Thoracic aorta (tissue), 2 donors: ENCODE measurements at regions not wholly inside any gene's neighbourhood (a gene's known extent, or its start where the extent isn't known, plus 50 kb on each side); places are given as distances from the start of the nearest gene placed in this dataset.

Source experiments
- ATAC-seq: fragments of 150-250 bp; one replicate; pipeline ENCODE4 v1.8.0; 2017; ENCODE audit warnings: low read depth; ENCODE audit not compliant: insufficient number of reproducible peaks, low FRiP score
- DNase-seq: peaks from one replicate; pipeline ENCODE4 v3.0.0-alpha.2; 2020; ENCODE audit warnings: low spot score
- H3K27ac ChIP-seq, 2 donors: fragments of 200-600 bp; sonication (generic); 1 replicate in 1 of 2; 2 replicates in 1 of 2; pipeline ENCODE4 v1.5.1; 2016; ENCODE audit warnings: mild to moderate bottlenecking in 2 of 2, moderate library complexity in 2 of 2
- H3K27me3 ChIP-seq: fragments of 200-600 bp; sonication (generic); replicated peaks from 2 replicates; pipeline ENCODE4 v1.6.0; 2016; ENCODE audit warnings: mild to moderate bottlenecking; ENCODE audit not compliant: insufficient read depth
- H3K36me3 ChIP-seq: fragments of 200-600 bp; sonication (generic); one replicate; pipeline ENCODE4 v1.5.1; 2016
- H3K4me1 ChIP-seq, 2 donors: fragments of 200-600 bp; sonication (generic); 1 replicate in 1 of 2; 2 replicates in 1 of 2; pipeline versions ENCODE4 v1.5.1 to v1.6.0; 2016; ENCODE audit warnings: low read depth in 2 of 2, mild to moderate bottlenecking in 1 of 2; ENCODE audit not compliant: control insufficient read depth in 1 of 2
- H3K4me3 ChIP-seq: fragments of 200-600 bp; sonication (generic); 2 replicates; pipeline ENCODE4 v1.5.1; 2016; ENCODE audit warnings: mild to moderate bottlenecking
- H3K9me3 ChIP-seq: fragments of 200-600 bp; sonication (generic); 2 replicates; pipeline ENCODE4 v1.5.1; 2016
- CTCF ChIP-seq: fragments of 200-600 bp; sonication (generic); IDR thresholded peaks from one replicate; pipeline ENCODE4 v1.5.1; 2019; ENCODE audit warnings: antibody characterized with exemption

GRCh38 chr5:167725264-167725663, 566.2 kb upstream of the WWC1 start:
- DNase-seq: no peak
- no peaks in the 10 kb centered on the region for H3K4me1 ChIP-seq
- no peak overlapping the region for H3K4me3 ChIP-seq
- H3K27me3 ChIP-seq: no peaks in the 10 kb centered on the region
- H3K9me3 ChIP-seq: no peaks in the 10 kb centered on the region
- no peak overlapping the region for H3K27ac ChIP-seq
- TF ChIP-seq CTCF: no peak
- ATAC-seq: no peak
- H3K36me3 ChIP-seq: no peaks in the 10 kb centered on the region

DNA sequence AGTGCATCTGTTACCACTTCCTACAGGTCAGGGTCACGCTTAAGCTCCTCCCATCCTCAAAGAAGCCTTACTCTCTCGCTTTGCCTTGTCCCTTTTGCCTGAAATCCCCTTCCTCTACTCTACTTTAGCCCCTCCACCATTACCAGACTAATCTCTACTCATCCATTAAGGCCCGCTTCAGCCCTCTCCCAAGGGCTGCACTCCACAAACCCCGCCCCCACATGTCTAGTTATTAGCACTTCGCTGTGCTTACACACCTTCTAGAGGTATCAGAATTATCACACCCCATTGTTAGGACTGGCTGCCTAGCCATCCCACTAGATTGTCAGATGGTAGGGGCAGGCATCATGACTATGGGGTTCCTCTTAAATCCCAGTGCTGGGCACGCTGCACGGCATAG, 565.7 kb upstream of the WWC1 start:
- Histone ChIP-seq H3K9me3 (no peaks in the 10 kb centered on the region), H3K27me3 (no peaks in the 10 kb centered on the region), H3K4me3 (no peak overlapping the region), H3K27ac (no peak overlapping the region), H3K36me3 (no peaks in the 10 kb centered on the region), H3K4me1 (no peaks in the 10 kb centered on the region)
- no peak for TF ChIP-seq CTCF
- ATAC-seq (no peak), DNase-seq (no peak)

DNA sequence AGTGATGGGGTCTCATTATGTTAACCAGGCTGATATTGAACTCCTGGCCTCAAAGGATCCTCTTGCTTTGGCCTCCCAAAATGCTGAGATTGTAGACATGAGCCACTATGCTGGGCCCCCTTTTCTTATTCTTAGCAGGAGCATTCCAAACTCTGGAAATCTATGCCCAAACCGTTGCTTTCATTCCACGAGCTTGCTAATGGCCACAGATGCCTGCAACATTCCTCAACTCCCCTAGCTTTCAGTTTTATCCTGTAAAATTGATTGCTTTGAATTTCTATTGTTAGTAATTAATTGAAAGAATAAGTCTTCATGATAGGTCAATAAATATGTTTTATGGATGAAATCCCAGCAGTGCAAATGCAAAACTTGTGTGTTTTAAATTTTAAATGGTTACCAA, 564.8 kb upstream of the WWC1 start:
- Histone ChIP-seq H3K4me1 (no peaks in the 10 kb centered on the region), H3K36me3 (no peaks in the 10 kb centered on the region), H3K4me3 (no peak overlapping the region), H3K27ac (no peak overlapping the region), H3K9me3 (no peaks in the 10 kb centered on the region), H3K27me3 (no peaks in the 10 kb centered on the region)
- no peak for ATAC-seq
- no peak for DNase-seq
- TF ChIP-seq CTCF: no peak

DNA sequence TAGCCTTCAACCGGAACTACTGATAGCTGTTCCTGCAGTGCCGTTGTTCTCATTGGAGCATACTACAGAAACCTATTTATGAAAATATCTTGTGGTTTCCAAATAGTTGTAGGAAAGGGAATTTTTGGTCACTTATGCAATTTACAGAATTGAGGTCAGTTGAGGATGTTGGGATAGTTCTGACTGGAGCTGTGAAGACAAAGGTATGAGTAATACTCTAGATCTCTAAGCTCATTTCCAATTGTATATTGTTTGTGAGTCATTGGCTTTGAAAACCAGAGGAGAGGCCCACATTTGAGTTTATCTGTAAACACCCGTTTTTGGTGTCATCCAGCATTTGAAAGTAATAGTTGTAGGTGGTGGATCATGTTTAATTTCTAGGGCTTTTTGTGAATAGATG, 561.3 kb upstream of the WWC1 start:
- no peak for ATAC-seq
- TF ChIP-seq CTCF: no peak

GRCh38 chr5:167730656-167731055, 560.8 kb upstream of the WWC1 start:
- no peak overlapping the region for H3K4me3 ChIP-seq
- no peaks in the 10 kb centered on the region for H3K27me3 ChIP-seq
- no peaks in the 10 kb centered on the region for H3K4me1 ChIP-seq
- H3K36me3 ChIP-seq: no peaks in the 10 kb centered on the region
- H3K9me3 ChIP-seq: no peaks in the 10 kb centered on the region
- TF ChIP-seq CTCF: no peak
- H3K27ac ChIP-seq: no peak overlapping the region
- DNase-seq: no peak
- no peak for ATAC-seq

More for the DNA sequence above, 561.3 kb upstream of the WWC1 start:
- DNase-seq: no peak
- no peaks in the 10 kb centered on the region for H3K27me3 ChIP-seq
- H3K9me3 ChIP-seq: no peaks in the 10 kb centered on the region
- H3K27ac ChIP-seq: no peak overlapping the region
- no peak overlapping the region for H3K4me3 ChIP-seq
- no peaks in the 10 kb centered on the region for H3K36me3 ChIP-seq
- H3K4me1 ChIP-seq: no peaks in the 10 kb centered on the region
